HepG2 (cell line): ENCODE measurements at regions not wholly inside any gene's neighbourhood (a gene's known extent, or its start where the extent isn't known, plus 50 kb on each side); places are given as distances from the start of the nearest gene placed in this dataset.

ENCODE experiments used
- ETV5 ChIP-seq: IDR thresholded peaks from 2 replicates; pipeline ENCODE4 v1.6.1; 2018; ENCODE audit warnings: missing biosample characterization, missing genetic modification reagents, inconsistent platforms, borderline replicate concordance
- SP2 ChIP-seq: sonication (generic); formaldehyde crosslinking; IDR thresholded peaks from 2 replicates; pipeline ENCODE4 v1.5.1; 2020; ENCODE audit warnings: mild to moderate bottlenecking, missing genetic modification reagents

- TF ChIP-seq ETV5 (CRISPR knock-in tag) (no peak), SP2 (no peak)
Measured at GRCh38 chr9:129421371-129421770, 199.5 kb downstream of the C9orf50 start.
